IPS-18c (cell line): ENCODE measurements at regions not wholly inside any gene's neighbourhood (a gene's known extent, or its start where the extent isn't known, plus 50 kb on each side); places are given as distances from the start of the nearest gene placed in this dataset.

ENCODE experiments used
- H3K4me3 ChIP-seq: 2 replicates; pipeline ENCODE4 v1.7.0; 2013; ENCODE audit warnings: low read depth, mild to moderate bottlenecking, low read length, moderate library complexity; ENCODE audit not compliant: insufficient read depth
- H3K9me3 ChIP-seq: one replicate; pipeline ENCODE4 v1.6.1; 2013; ENCODE audit warnings: mild to moderate bottlenecking, low read length, moderate library complexity; ENCODE audit not compliant: control insufficient read depth, insufficient read depth

- Histone ChIP-seq H3K9me3 (no peaks in the 10 kb centered on the region), H3K4me3 (no peak overlapping the region)
Measured at GRCh38 chr6:48212501-48212900, 101.5 kb upstream of the PTCHD4 start.

- Histone ChIP-seq H3K4me3 (no peak overlapping the region), H3K9me3 (no peaks in the 10 kb centered on the region)
Measured at GRCh38 chr6:48206091-48206490, 95.1 kb upstream of the PTCHD4 start.

GRCh38 chr6:48200869-48201390, 89.9 kb upstream of the PTCHD4 start:
- Histone ChIP-seq H3K4me3 (no peak overlapping the region), H3K9me3 (no peaks in the 10 kb centered on the region)

GRCh38 chr6:48199499-48199898, 88.5 kb upstream of the PTCHD4 start:
- H3K9me3 ChIP-seq = no peaks in the 10 kb centered on the region
- H3K4me3 ChIP-seq = no peak overlapping the region

GRCh38 chr6:48197941-48198340, 86.9 kb upstream of the PTCHD4 start:
- Histone ChIP-seq H3K9me3 (no peaks in the 10 kb centered on the region), H3K4me3 (no peak overlapping the region)

GRCh38 chr6:48194596-48195295, 83.7 kb upstream of the PTCHD4 start:
- Histone ChIP-seq H3K4me3 (no peak overlapping the region), H3K9me3 (no peaks in the 10 kb centered on the region)

- Histone ChIP-seq H3K4me3 (no peak overlapping the region), H3K9me3 (no peaks in the 10 kb centered on the region)
Measured at GRCh38 chr6:48188158-48188557, 77.2 kb upstream of the PTCHD4 start.

- H3K4me3 ChIP-seq = no peak overlapping the region
- H3K9me3 ChIP-seq = no peaks in the 10 kb centered on the region
Measured at GRCh38 chr6:48186746-48187145, 75.7 kb upstream of the PTCHD4 start.

- H3K4me3 ChIP-seq = no peak overlapping the region
Measured at GRCh38 chr6:48184648-48185047, 73.7 kb upstream of the PTCHD4 start.

GRCh38 chr6:48183811-48184605, 73.0 kb upstream of the PTCHD4 start:
- H3K9me3 ChIP-seq = no peaks in the 10 kb centered on the region
- no peak overlapping the region for H3K4me3 ChIP-seq

More at GRCh38 chr6:48184648-48185047, 73.7 kb upstream of the PTCHD4 start:
- H3K9me3 ChIP-seq = no peaks in the 10 kb centered on the region

- Histone ChIP-seq H3K9me3 (no peaks in the 10 kb centered on the region), H3K4me3 (no peak overlapping the region)
Measured at GRCh38 chr6:48183178-48183577, 72.2 kb upstream of the PTCHD4 start.

GRCh38 chr6:48178700-48179099, 67.7 kb upstream of the PTCHD4 start:
- Histone ChIP-seq H3K9me3 (no peaks in the 10 kb centered on the region), H3K4me3 (no peak overlapping the region)

- H3K9me3 ChIP-seq = no peaks in the 10 kb centered on the region
- H3K4me3 ChIP-seq = no peak overlapping the region
Measured at GRCh38 chr6:48177786-48178185, 66.8 kb upstream of the PTCHD4 start.

GRCh38 chr6:48176645-48177308, 65.8 kb upstream of the PTCHD4 start:
- Histone ChIP-seq H3K4me3 (no peak overlapping the region), H3K9me3 (no peaks in the 10 kb centered on the region)

- H3K9me3 ChIP-seq = no peaks in the 10 kb centered on the region
- H3K4me3 ChIP-seq = no peak overlapping the region
Measured at GRCh38 chr6:48169635-48170034, 58.6 kb upstream of the PTCHD4 start.
